Activated CD4-positive, alpha-beta T cell treated with anti-CD3 and anti-CD28 coated beads, Interleukin-2, Interleukin-6, amounts not matched to agents 100 ng/mL and 50 ng/mL, durations not matched to agents 16 hours and 8 hours (primary cell): ENCODE measurements at regions not wholly inside any gene's neighbourhood (a gene's known extent, or its start where the extent isn't known, plus 50 kb on each side); places are given as distances from the start of the nearest gene placed in this dataset.
"Not testable (repeated sequence)": the region's sequence is repeated elsewhere in the genome, so short reads cannot be mapped to it uniquely, and the experiment has no call there.

ENCODE experiments used
- DNase-seq: peaks from one replicate; pipeline ENCODE4 v3.0.0-alpha.2; 2020

GRCh38 chr3:104066658-104067057 is 1300.1 kb upstream of the ALCAM start:
- no peak for DNase-seq

GRCh38 chr3:104069114-104069513 is 1297.6 kb upstream of the ALCAM start:
- no peak for DNase-seq

- DNase-seq = no peak
These were observed 1295.8 kb upstream of the ALCAM start for GRCh38 chr3:104070906-104071305.

- DNase-seq = no peak
These were observed 1286.6 kb upstream of the ALCAM start for GRCh38 chr3:104080088-104080626.

DNA sequence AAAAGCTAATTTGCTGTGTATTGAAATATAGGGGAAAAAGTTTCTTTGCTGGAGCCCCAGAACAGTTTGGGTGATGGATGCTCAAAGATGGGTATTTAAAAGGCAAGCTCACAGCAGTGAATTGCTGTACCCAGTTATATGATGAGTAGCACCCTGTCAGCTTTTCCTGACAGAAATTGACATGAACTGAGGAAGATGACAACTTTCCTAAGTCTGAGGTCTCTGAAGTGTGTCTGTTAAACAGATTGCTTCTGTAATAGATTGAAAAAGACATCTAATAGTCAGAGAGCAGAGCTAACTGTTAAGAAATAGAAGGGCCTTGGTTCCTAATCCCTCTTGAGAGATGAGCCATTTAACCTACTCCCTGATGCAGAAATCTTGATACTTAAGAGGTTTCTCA is 1278.0 kb upstream of the ALCAM start:
- no peak for DNase-seq

- DNase-seq = not testable (repeated sequence)
These were observed 1276.7 kb upstream of the ALCAM start for GRCh38 chr3:104089987-104090386.

GRCh38 chr3:104101736-104102135 is 1265.0 kb upstream of the ALCAM start:
- DNase-seq = no peak

- DNase-seq = peak; percentile 23
These were observed 1264.3 kb upstream of the ALCAM start for GRCh38 chr3:104102386-104102785.

GRCh38 chr3:104106276-104106675 is 1260.4 kb upstream of the ALCAM start:
- no peak for DNase-seq

DNA sequence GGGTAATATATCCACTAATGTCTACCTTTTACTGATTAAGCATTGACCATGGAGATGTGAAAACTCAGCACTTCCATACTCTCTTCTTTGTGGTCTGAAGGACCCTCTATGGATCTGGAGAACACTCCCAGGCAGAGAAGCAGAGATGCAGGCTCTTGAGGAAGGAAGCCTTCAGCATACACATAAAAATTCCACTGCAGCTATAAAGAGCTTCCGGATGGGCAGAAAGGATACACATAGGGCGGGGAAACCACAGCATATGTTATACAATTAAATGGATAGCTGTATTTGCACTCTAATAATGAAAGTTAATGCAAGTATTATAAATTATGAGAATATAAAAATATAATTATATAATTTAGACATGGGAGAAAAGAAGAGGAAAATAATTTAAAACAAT is 1258.2 kb upstream of the ALCAM start:
- no peak for DNase-seq

- DNase-seq = no peak
These were observed 1240.2 kb upstream of the ALCAM start for GRCh38 chr3:104126463-104126862.

GRCh38 chr3:104126864-104127553 is 1239.7 kb upstream of the ALCAM start:
- DNase-seq = no peak

DNA sequence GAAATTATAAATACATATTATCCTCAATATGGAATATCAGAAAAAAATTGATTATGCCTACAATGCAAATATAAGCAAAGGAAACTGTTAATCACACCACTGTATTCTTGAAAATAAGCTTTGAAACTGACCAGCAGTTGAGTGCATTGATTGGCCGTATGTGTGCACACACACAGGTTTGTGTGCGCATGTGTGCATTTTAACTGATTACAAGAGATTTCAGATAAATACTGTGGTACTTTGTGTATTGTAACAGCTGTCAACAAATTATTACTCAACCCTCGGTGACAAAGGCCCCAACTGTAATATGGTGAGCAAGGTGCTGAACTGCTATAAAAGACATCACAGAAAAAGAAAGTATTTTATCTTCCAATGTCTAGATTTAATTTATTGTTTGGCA is 1238.9 kb upstream of the ALCAM start:
- no peak for DNase-seq

DNA sequence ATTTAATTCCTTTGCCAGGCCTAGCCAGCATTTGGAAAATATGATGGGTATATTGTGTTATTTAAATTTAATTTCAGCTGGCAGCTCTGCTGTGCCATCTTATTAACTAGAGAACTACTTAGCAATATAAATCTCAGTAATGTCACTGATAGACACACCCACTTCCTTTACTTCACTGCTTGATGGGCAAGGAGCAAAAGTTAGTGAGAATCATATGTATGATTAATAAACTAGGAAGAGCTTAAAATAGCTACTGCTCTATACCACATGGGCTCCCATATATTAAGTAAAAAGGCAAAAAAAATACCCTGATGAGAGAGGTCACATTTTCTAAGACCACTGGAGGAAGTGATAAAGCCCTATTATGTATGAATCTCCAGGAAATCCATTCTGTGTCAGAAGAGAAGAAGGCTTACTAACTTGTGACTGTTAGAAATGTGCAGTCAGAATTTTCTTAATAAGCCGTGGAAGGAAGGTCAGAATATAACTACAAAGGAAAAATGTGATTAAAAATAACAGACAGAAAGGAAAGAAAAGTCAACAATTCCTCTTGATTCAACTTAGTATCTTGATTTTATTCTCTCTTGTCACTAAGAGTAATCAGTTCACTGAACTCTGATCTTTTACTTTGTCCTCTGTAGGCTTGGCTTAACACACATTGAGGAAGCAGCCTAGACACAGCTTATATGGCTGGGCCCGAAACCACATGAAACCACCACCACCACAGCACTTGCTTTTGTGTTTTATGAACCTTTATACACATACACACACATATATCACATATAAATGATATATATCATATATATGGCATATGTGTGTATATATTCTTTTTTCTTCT is 1233.9 kb upstream of the ALCAM start:
- no peak for DNase-seq

DNA sequence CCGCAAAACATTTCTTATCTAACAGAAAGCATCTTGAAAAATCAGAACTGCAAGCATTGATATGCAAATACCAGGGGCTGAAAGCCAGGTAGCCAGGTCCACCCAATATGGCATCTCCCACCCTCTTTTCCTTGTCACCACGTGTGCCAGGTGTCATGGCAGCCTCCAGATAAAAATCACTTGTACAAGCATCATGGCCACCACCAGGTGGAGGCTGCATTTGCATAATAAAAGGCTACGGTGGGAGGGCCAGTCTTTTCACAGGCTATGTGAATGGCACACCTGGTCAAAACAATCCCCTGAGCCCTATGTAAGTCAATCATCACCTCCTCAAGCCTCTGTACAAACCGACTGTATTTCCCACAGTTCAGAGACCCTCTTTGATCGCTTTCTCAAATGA is 1233.1 kb upstream of the ALCAM start:
- no peak for DNase-seq

GRCh38 chr3:104137116-104137515 is 1229.6 kb upstream of the ALCAM start:
- no peak for DNase-seq

DNA sequence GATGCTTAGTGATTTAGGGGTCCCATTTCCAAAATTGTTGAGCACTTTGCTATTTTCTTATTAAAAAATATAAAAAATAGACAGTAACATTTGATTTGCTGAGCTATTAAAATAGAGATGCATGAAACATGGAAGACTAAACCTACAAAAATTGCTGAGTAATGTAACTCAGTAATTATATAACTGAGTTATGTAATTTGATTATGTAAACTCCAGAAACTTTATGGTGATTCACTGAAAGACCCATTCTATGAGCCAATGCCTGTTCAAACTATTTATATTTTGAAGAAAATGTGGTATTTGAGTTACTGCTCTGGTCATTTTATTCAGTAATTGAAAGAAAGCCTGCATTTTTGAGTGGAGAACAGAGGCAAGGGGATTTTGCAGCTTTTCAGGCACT is 1221.5 kb upstream of the ALCAM start:
- DNase-seq = no peak

DNA sequence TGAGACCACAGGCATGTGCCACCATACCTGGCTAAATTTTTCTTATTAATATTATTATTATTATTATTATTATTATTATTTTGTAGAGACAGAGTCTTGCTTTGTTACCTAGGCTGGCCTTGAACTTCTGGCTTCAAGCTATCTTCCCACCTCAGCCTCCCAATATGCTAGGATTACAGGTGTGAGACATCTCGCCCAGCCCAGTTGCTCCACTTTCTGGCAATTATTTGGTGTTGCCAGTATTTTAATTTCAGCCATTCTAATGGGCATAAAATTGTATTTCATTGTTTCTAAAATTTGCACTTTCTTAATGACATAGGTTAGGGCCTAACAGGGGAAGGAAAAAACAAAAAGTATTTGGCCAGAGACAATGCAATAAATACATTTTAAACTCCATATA is 1217.6 kb upstream of the ALCAM start:
- no peak for DNase-seq

DNA sequence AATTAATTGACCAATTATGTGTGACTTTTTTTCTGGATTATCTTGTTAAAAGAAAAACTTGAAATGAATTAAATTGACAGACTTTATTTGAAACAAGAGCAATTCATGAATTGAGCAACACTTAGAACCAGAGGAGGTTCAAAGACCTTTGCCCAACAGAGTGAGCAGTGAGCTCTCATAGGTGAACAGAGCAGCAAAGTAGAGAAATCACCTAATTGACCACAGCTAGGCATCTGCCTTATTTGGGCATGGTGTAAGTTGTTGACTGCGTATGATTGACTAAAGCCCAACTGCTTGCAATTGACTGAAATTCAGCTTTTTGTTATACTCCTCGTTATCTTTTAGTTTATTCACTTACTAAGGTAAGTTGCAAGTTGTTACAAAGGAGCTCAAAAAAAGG is 1216.0 kb upstream of the ALCAM start:
- DNase-seq = no peak

DNA sequence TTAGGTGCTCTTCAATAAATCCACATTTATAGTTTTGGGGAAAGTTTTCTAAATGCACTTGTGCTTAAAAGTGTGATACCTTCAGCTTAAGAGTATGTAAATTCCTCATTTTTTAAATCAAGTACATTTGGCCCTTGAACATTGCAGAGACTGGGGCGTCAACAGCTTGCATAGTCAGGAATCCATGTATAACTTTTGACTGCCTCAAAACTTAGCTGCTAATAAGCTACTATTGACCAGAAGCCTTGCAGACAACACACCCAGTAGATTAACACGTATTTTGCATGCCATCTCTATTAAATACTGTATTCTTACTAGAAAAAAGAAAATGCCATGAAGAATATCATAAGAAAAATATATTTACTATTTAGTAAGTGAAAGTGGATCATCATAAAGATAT is 1211.8 kb upstream of the ALCAM start:
- no peak for DNase-seq

DNA sequence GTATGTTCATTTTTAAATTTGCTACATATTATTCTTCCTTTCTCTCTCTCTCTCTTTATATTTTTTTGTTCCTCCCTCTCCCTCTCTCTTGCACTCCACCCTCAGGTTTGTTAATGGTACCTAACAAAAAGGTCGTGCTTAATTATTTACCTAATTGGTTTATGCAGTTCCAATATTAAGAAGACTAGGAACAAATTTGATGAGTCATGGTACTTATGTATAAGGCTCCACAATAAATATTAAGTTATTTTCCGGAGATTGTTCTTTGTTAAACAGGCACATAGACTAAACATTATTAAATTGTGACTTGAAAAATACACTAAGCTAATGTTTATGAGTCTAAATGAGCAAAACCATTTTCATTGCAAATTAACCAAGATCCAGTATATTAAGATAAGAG is 1200.8 kb upstream of the ALCAM start:
- DNase-seq = no peak

DNA sequence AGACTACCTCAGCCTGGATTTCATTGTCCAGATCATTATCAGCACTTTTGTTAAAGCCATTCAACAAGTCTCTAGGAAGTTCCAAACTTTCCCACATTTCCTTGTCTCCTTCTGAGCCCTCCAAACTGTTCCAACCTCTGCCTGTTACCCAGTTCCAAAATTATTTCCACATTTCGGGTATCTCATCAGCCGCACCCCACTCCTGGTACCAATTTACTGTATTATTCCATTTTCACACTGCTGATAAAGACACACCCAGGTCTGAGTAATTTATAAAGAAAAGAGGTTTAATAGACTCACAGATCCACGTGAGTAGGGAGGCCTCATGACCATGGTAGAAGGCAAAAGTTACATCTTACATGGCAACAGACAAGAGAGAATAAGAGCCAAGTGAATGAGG is 1198.3 kb upstream of the ALCAM start:
- no peak for DNase-seq

GRCh38 chr3:104175696-104176095 is 1191.0 kb upstream of the ALCAM start:
- no peak for DNase-seq

DNA sequence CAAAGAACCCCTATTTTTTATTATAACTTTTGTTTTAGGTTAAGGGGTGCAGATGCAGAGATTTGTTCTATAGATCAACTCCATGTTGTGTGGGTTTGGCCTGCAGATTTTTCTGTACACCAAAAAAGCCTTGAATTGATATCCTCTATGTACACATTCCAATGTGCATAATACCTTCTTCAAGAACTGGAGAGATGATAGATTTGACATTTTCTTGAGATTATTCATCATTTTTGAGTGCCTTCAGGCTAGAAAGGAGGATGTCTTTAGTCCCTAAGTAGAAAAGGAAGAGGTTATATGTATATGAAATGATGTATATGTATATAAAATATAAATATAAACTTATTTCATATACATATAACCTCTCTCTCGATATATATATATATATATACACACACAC is 1190.0 kb upstream of the ALCAM start:
- no peak for DNase-seq
